ENCODE measurements at regions not wholly inside any gene's neighbourhood (a gene's known extent, or its start where the extent isn't known, plus 50 kb on each side); places are given as distances from the start of the nearest gene placed in this dataset.
A peak's percentile ranks its signal among the peaks of the same experiment; 100 is the strongest.
"Not testable (repeated sequence)": the region's sequence is repeated elsewhere in the genome, so short reads cannot be mapped to it uniquely, and the experiment has no call there.

- TF ChIP-seq CTCF (IDR thresholded peaks at IDR 0.05; ENCODE audit: insufficient read depth, low read depth, low read length), result no peak
- H3K4me3 ChIP-seq (ENCODE audit: low read depth, low read length), result no peak overlapping the region
- DNase-seq (ENCODE audit: low read depth), result no peak
Measured at GRCh38 chr22:22178355-22178965, 66.1 kb upstream of the VPREB1 start.

GRCh38 chr22:22176929-22177616 is 67.5 kb upstream of the VPREB1 start:
- TF ChIP-seq CTCF (IDR thresholded peaks at IDR 0.05; ENCODE audit: insufficient read depth, low read depth, low read length), result no peak
- no peak for DNase-seq (ENCODE audit: low read depth)
- no peak overlapping the region for H3K4me3 ChIP-seq (ENCODE audit: low read depth, low read length)

GRCh38 chr22:22172896-22173628 is 71.5 kb upstream of the VPREB1 start:
- H3K4me3 ChIP-seq (ENCODE audit: low read depth, low read length); DNase-seq (ENCODE audit: low read depth): not testable (repeated sequence)

GRCh38 chr22:22171357-22172218 is 73.0 kb upstream of the VPREB1 start:
- TF ChIP-seq CTCF (IDR thresholded peaks at IDR 0.05; ENCODE audit: insufficient read depth, low read depth, low read length), result peak; percentile 51
- DNase-seq (ENCODE audit: low read depth), result no peak

GRCh38 chr22:22169923-22170322 is 74.7 kb upstream of the VPREB1 start:
- no peak for TF ChIP-seq CTCF (IDR thresholded peaks at IDR 0.05; ENCODE audit: insufficient read depth, low read depth, low read length)
- DNase-seq (ENCODE audit: low read depth), result no peak
- no peak overlapping the region for H3K4me3 ChIP-seq (ENCODE audit: low read depth, low read length)

More at GRCh38 chr22:22171357-22172218, 73.0 kb upstream of the VPREB1 start:
- no peak overlapping the region for H3K4me3 ChIP-seq (ENCODE audit: low read depth, low read length)

- DNase-seq (ENCODE audit: low read depth), result no peak
- no peak overlapping the region for H3K4me3 ChIP-seq (ENCODE audit: low read depth, low read length)
- no peak for TF ChIP-seq CTCF (IDR thresholded peaks at IDR 0.05; ENCODE audit: insufficient read depth, low read depth, low read length)
Measured at GRCh38 chr22:22168941-22169867, 75.4 kb upstream of the VPREB1 start.

All from fibroblast of villous mesenchyme (primary cell).